ENCODE measurements at regions not wholly inside any gene's neighbourhood (a gene's known extent, or its start where the extent isn't known, plus 50 kb on each side); places are given as distances from the start of the nearest gene placed in this dataset.

- Histone ChIP-seq H3K9me3 (no peaks in the 10 kb centered on the region), H3K4me3 (no peak overlapping the region), H3K36me3 (no peaks in the 10 kb centered on the region), H3K27ac (no peak overlapping the region), H3K27me3 (no peaks in the 10 kb centered on the region), H3K4me1 (no peaks in the 10 kb centered on the region)
- no peak for TF ChIP-seq CTCF (IDR thresholded peaks at IDR 0.05)
- TF ChIP-seq POLR2A (IDR thresholded peaks at IDR 0.05): no peak
- no peak for TF ChIP-seq POLR2AphosphoS5 (IDR thresholded peaks at IDR 0.05)
- intact Hi-C loops (cut with DNase I; ENCODE audit: low total_unique reads): no loop called here
- no peak for DNase-seq (ENCODE audit: low spot score in 2 of 2)
Observed at GRCh38 chr5:85049020-85049419, 664.3 kb upstream of the EDIL3 start.

- H3K4me3 ChIP-seq: no peak overlapping the region
- no peaks in the 10 kb centered on the region for H3K27me3 ChIP-seq
- DNase-seq (ENCODE audit: low spot score in 2 of 2): no peak
- no peak overlapping the region for H3K27ac ChIP-seq
- no peaks in the 10 kb centered on the region for H3K9me3 ChIP-seq
- TF ChIP-seq POLR2A (IDR thresholded peaks at IDR 0.05) (no peak), POLR2AphosphoS5 (IDR thresholded peaks at IDR 0.05) (no peak), CTCF (IDR thresholded peaks at IDR 0.05) (no peak)
- no peaks in the 10 kb centered on the region for H3K36me3 ChIP-seq
- H3K4me1 ChIP-seq: no peaks in the 10 kb centered on the region
- intact Hi-C loops (cut with DNase I; ENCODE audit: low total_unique reads): no loop called here
Observed at GRCh38 chr5:85052826-85053225, 668.1 kb upstream of the EDIL3 start.

GRCh38 chr5:85069659-85070640 is 685.3 kb upstream of the EDIL3 start:
- H3K4me1 ChIP-seq: no peaks in the 10 kb centered on the region
- H3K27ac ChIP-seq: no peak overlapping the region
- no peaks in the 10 kb centered on the region for H3K36me3 ChIP-seq
- intact Hi-C loops (cut with DNase I; ENCODE audit: low total_unique reads): no loop called here
- TF ChIP-seq CTCF (IDR thresholded peaks at IDR 0.05) (no peak), POLR2AphosphoS5 (IDR thresholded peaks at IDR 0.05) (no peak), POLR2A (IDR thresholded peaks at IDR 0.05) (no peak)
- H3K9me3 ChIP-seq: peaks cover 0 to 6% of the 10 kb centered on the region in 2 donors
- H3K27me3 ChIP-seq: no peaks in the 10 kb centered on the region
- no peak overlapping the region for H3K4me3 ChIP-seq
- no peak for DNase-seq (ENCODE audit: low spot score in 2 of 2)

- DNase-seq (ENCODE audit: low spot score in 2 of 2): no peak
- Histone ChIP-seq H3K4me3 (no peak overlapping the region), H3K27me3 (no peaks in the 10 kb centered on the region), H3K4me1 (no peaks in the 10 kb centered on the region), H3K27ac (no peak overlapping the region), H3K36me3 (no peaks in the 10 kb centered on the region), H3K9me3 (no peaks in the 10 kb centered on the region)
- TF ChIP-seq CTCF (IDR thresholded peaks at IDR 0.05) (no peak), POLR2AphosphoS5 (IDR thresholded peaks at IDR 0.05) (no peak), POLR2A (IDR thresholded peaks at IDR 0.05) (no peak)
- intact Hi-C loops (cut with DNase I; ENCODE audit: low total_unique reads): no loop called here
Observed at GRCh38 chr5:85077581-85077980, 692.9 kb upstream of the EDIL3 start.

- Histone ChIP-seq H3K36me3 (no peaks in the 10 kb centered on the region), H3K27ac (no peak overlapping the region), H3K4me3 (no peak overlapping the region), H3K27me3 (no peaks in the 10 kb centered on the region), H3K4me1 (no peaks in the 10 kb centered on the region), H3K9me3 (no peaks in the 10 kb centered on the region)
- no peak for DNase-seq (ENCODE audit: low spot score in 2 of 2)
- TF ChIP-seq CTCF (IDR thresholded peaks at IDR 0.05): no peak
- no peak for TF ChIP-seq POLR2AphosphoS5 (IDR thresholded peaks at IDR 0.05)
- TF ChIP-seq POLR2A (IDR thresholded peaks at IDR 0.05): no peak
- intact Hi-C loops (cut with DNase I; ENCODE audit: low total_unique reads): no loop called here
Observed at GRCh38 chr5:85096421-85096820, 711.7 kb upstream of the EDIL3 start.
